MCF 10A (cell line): ENCODE measurements at regions not wholly inside any gene's neighbourhood (a gene's known extent, or its start where the extent isn't known, plus 50 kb on each side); places are given as distances from the start of the nearest gene placed in this dataset.
A peak's percentile ranks its signal among the peaks of the same experiment; 100 is the strongest.
"Not testable (repeated sequence)": the region's sequence is repeated elsewhere in the genome, so short reads cannot be mapped to it uniquely, and the experiment has no call there.

Source experiments
- BruUV-seq: library from RNA; stranded (reverse); fragments of 400-500 nt; replicated peaks from 2 replicates; lab custom pipeline; 2021; lab: Mats Ljungman, UMichigan
- CTCF ChIA-PET: fragments of 300-600 bp; sonication (Branson Sonifier 250); formaldehyde crosslinking; extraction: SDS; loops from one replicate; lab custom pipeline; 2021; ENCODE audit warnings: antibody characterized with exemption, inconsistent platforms; lab: Yijun Ruan, JAX
- POLR2A ChIA-PET: fragments of 300-600, 350-650 bp; sonication (Branson Sonifier 250); formaldehyde crosslinking; extraction: SDS; loops from one replicate; lab custom pipeline; 2020; ENCODE audit warnings: antibody characterized with exemption, inconsistent platforms; lab: Yijun Ruan, JAX
- DNase-seq: peaks from one replicate; pipeline ENCODE4 v3.0.0-alpha.2; 2018; ENCODE audit not compliant: unreplicated experiment
- H3K27ac Mint-ChIP-seq: one replicate; pipeline ENCODE4 v1.8.0; 2022; ENCODE audit warnings: mild to moderate bottlenecking, low read depth, mixed read lengths; ENCODE audit not compliant: unreplicated experiment
- H3K27me3 Mint-ChIP-seq: one replicate; pipeline ENCODE4 v1.8.0; 2022; ENCODE audit warnings: mixed read lengths; ENCODE audit not compliant: insufficient read depth, unreplicated experiment
- H3K36me3 Mint-ChIP-seq: one replicate; pipeline ENCODE4 v1.8.0; 2022; ENCODE audit warnings: mild to moderate bottlenecking, moderate library complexity, mixed read lengths; ENCODE audit not compliant: insufficient read depth, unreplicated experiment
- H3K4me1 Mint-ChIP-seq: one replicate; pipeline ENCODE4 v1.8.0; 2022; ENCODE audit warnings: mixed read lengths; ENCODE audit not compliant: insufficient read depth, unreplicated experiment
- H3K4me3 Mint-ChIP-seq: one replicate; pipeline ENCODE4 v1.8.0; 2022; ENCODE audit warnings: mild to moderate bottlenecking, moderate library complexity, mixed read lengths; ENCODE audit not compliant: unreplicated experiment
- H3K9me3 Mint-ChIP-seq: one replicate; pipeline ENCODE4 v1.8.0; 2022; ENCODE audit warnings: mixed read lengths; ENCODE audit not compliant: unreplicated experiment
- CTCF ChIP-seq: fragments of 200-600 bp; IDR thresholded peaks from one replicate; pipeline ENCODE4 v1.8.0; 2022; ENCODE audit warnings: antibody characterized with exemption, mild to moderate bottlenecking; ENCODE audit not compliant: unreplicated experiment
- intact Hi-C: fragments of 100-400 bp; cut with micrococcal nuclease; formaldehyde crosslinking; loops from 2 replicates; pipeline ENCODE4 v1.14.1; 2022

- no peak overlapping the region for H3K4me3 Mint-ChIP-seq
- TF ChIP-seq CTCF = no peak
- no TSS peak for BruUV-seq
- H3K9me3 Mint-ChIP-seq = no peaks in the 10 kb centered on the region
- H3K4me1 Mint-ChIP-seq = peaks cover 7% of the 10 kb centered on the region
- intact Hi-C loops = no loop called here
- CTCF ChIA-PET = no interaction called here
- POLR2A ChIA-PET = no interaction called here
- H3K27me3 Mint-ChIP-seq = peaks cover 29% of the 10 kb centered on the region
- peak; percentile 52 for DNase-seq
- H3K27ac Mint-ChIP-seq = no peak overlapping the region
- no peaks in the 10 kb centered on the region for H3K36me3 Mint-ChIP-seq
Observed at GRCh38 chr15:79644091-79644490, 212.0 kb downstream of the MINAR1 start.

GRCh38 chr15:79652972-79653371, 220.8 kb downstream of the MINAR1 start:
- H3K36me3 Mint-ChIP-seq, H3K9me3 Mint-ChIP-seq, H3K4me3 Mint-ChIP-seq, POLR2A ChIA-PET, DNase-seq, H3K4me1 Mint-ChIP-seq, intact Hi-C loops, H3K27ac Mint-ChIP-seq, CTCF ChIA-PET, BruUV-seq: not testable (repeated sequence)
- H3K27me3 Mint-ChIP-seq = peaks cover 27% of the 10 kb centered on the region

- Mint-ChIP-seq H3K9me3 (no peaks in the 10 kb centered on the region), H3K27ac (no peak overlapping the region), H3K27me3 (peaks cover 31% of the 10 kb centered on the region), H3K4me3 (no peak overlapping the region), H3K36me3 (no peaks in the 10 kb centered on the region), H3K4me1 (no peaks in the 10 kb centered on the region)
- no TSS peak for BruUV-seq
- no peak for TF ChIP-seq CTCF
- ChIA-PET CTCF (no interaction called here), POLR2A (interaction anchor here (0.6 kb wide), 1 partner anchor 45 kb away, joined by 3 read pairs; no protein-coding TSS in a partner anchor)
- no peak for DNase-seq
- intact Hi-C loops = no loop called here
Observed at GRCh38 chr15:79653533-79653932, 221.4 kb downstream of the MINAR1 start.

- Mint-ChIP-seq H3K36me3 (no peaks in the 10 kb centered on the region), H3K27ac (no peak overlapping the region), H3K4me3 (no peak overlapping the region), H3K27me3 (peaks cover 31% of the 10 kb centered on the region), H3K9me3 (no peaks in the 10 kb centered on the region), H3K4me1 (no peaks in the 10 kb centered on the region)
- intact Hi-C loops = no loop called here
- POLR2A ChIA-PET = no interaction called here
- CTCF ChIA-PET = interaction anchor here (0.6 kb wide), 1 partner anchor 840 kb away, joined by 4 read pairs; no protein-coding TSS in a partner anchor
- TF ChIP-seq CTCF = no peak
- DNase-seq = no peak
- BruUV-seq = no TSS peak
Observed at GRCh38 chr15:79656151-79657000, 224.2 kb downstream of the MINAR1 start.
